Ovary (tissue), 7 donors: ENCODE measurements at regions not wholly inside any gene's neighbourhood (a gene's known extent, or its start where the extent isn't known, plus 50 kb on each side); places are given as distances from the start of the nearest gene placed in this dataset.
"Not testable (repeated sequence)": the region's sequence is repeated elsewhere in the genome, so short reads cannot be mapped to it uniquely, and the experiment has no call there.

ENCODE experiments used
- DNase-seq, 5 donors: peaks; one replicate each; pipeline ENCODE4 v3.0.0-alpha.2; 2019 to 2020
- H3K27ac ChIP-seq, 2 donors: fragments of 200-600 bp; one replicate each; pipeline versions ENCODE4 v1.5.1 to v1.8.0; 2019 to 2022
- H3K27me3 ChIP-seq: fragments of 200-600 bp; one replicate; pipeline ENCODE4 v1.8.0; 2022
- H3K36me3 ChIP-seq: fragments of 200-600 bp; sonication (generic); one replicate; pipeline ENCODE4 v1.5.1; 2019
- H3K4me1 ChIP-seq: one replicate; pipeline ENCODE4 v1.8.1; 2013; ENCODE audit warnings: mild to moderate bottlenecking, moderate library complexity; ENCODE audit not compliant: insufficient read depth
- H3K4me3 ChIP-seq: fragments of 200-600 bp; sonication (generic); one replicate; pipeline ENCODE4 v1.5.1; 2017
- H3K9me3 ChIP-seq, 2 donors: fragments of 200-600 bp in 1 of 2; sonication (generic) in 1 of 2; one replicate each; pipeline versions ENCODE4 v1.5.1 to v1.8.1; 2013 to 2019; ENCODE audit warnings: mild to moderate bottlenecking in 1 of 2, moderate library complexity in 1 of 2
- CTCF ChIP-seq, 3 donors: fragments of 450-650 bp in 2 of 3; fragments of 200-600 bp in 1 of 3; IDR thresholded peaks; one replicate each; pipeline versions ENCODE4 v1.5.1 to v1.8.0; 2016 to 2022; ENCODE audit warnings: antibody characterized with exemption in 3 of 3, mild to moderate bottlenecking in 1 of 3
- EP300 ChIP-seq: sonication (generic); formaldehyde crosslinking; IDR thresholded peaks from one replicate; pipeline ENCODE4 v1.6.1; 2017; ENCODE audit warnings: antibody characterized with exemption
- POLR2A ChIP-seq: fragments of 450-650 bp; IDR thresholded peaks from one replicate; pipeline ENCODE4 v1.6.1; 2017; ENCODE audit warnings: antibody characterized with exemption, mild to moderate bottlenecking, moderate library complexity
- WGBS, 3 donors: extraction: QIAGEN DNeasy Blood & Tissue Kit in 1 of 3; methylation state at CpG; one replicate each; pipeline versions ENCODE4 v1.1.5 to v1.1.7; 2013 to 2017; 5-methylcytosine and 5-hydroxymethylcytosine counted together
- intact Hi-C, 4 donors: fragments of 100-400 bp; cut with DNase I; formaldehyde crosslinking; loops; one replicate each; pipeline versions ENCODE4 v1.11.0 to v1.15.1; 2022 to 2023
- donor health status: DM: no; HTN: no; CAD: no; lungs with moderate emphysema.
- donor health status: DM: no; HTN: no; CAD: no.
- donor health status: Bipolar disorder and iron deficiency.
- donor health status: DM: no; HTN: no; CAD: no.
- donor health status: DM: yes; HTN: yes; CAD: no.

- no peaks in the 10 kb centered on the region for H3K4me1 ChIP-seq
- TF ChIP-seq POLR2A (no peak), CTCF (IDR thresholded peaks at IDR 0.05) (no peak)
- H3K27ac ChIP-seq = no peak overlapping the region
- no peak overlapping the region for H3K4me3 ChIP-seq
- no peaks in the 10 kb centered on the region for H3K36me3 ChIP-seq
- H3K27me3 ChIP-seq = no peaks in the 10 kb centered on the region
- intact Hi-C loops = no loop called here
- no peaks in the 10 kb centered on the region for H3K9me3 ChIP-seq
- DNase-seq = no peak
These were observed 463.3 kb downstream of the TENT5A start for GRCh38 chr6:81289229-81289628.

- H3K4me3 ChIP-seq = peak overlapping the region; percentile 20
These were observed 487.4 kb downstream of the TENT5A start for GRCh38 chr6:81265106-81265505.

GRCh38 chr6:81263531-81264168 is 488.8 kb downstream of the TENT5A start:
- Histone ChIP-seq H3K4me1 (no peaks in the 10 kb centered on the region), H3K9me3 (no peaks in the 10 kb centered on the region), H3K36me3 (no peaks in the 10 kb centered on the region), H3K27me3 (no peaks in the 10 kb centered on the region), H3K27ac (no peak overlapping the region), H3K4me3 (no peak overlapping the region)
- TF ChIP-seq CTCF (IDR thresholded peaks at IDR 0.05) (no peak), EP300 (no peak), POLR2A (no peak)
- DNase-seq = no peak
- intact Hi-C loops = no loop called here
- WGBS, 3 donors = 95 to 96% (median 95%) methylated on average over 16 to 17 of the region's 17 CpGs

More at GRCh38 chr6:81265106-81265505, 487.4 kb downstream of the TENT5A start:
- DNase-seq = no peak
- intact Hi-C loops = no loop called here
- Histone ChIP-seq H3K36me3 (no peaks in the 10 kb centered on the region), H3K27ac (no peak overlapping the region), H3K9me3 (no peaks in the 10 kb centered on the region), H3K4me1 (no peaks in the 10 kb centered on the region), H3K27me3 (no peaks in the 10 kb centered on the region)
- TF ChIP-seq EP300 (no peak), POLR2A (no peak), CTCF (IDR thresholded peaks at IDR 0.05) (no peak)
- 56 to 73% (median 72%) methylated on average over 4 of the region's 4 CpGs for WGBS, 3 donors

- Histone ChIP-seq H3K27ac (no peak overlapping the region), H3K4me3 (no peak overlapping the region), H3K9me3 (no peaks in the 10 kb centered on the region), H3K36me3 (no peaks in the 10 kb centered on the region), H3K27me3 (no peaks in the 10 kb centered on the region), H3K4me1 (no peaks in the 10 kb centered on the region)
- no peak for DNase-seq
- intact Hi-C loops = no loop called here
- TF ChIP-seq CTCF (IDR thresholded peaks at IDR 0.05) (no peak), EP300 (no peak), POLR2A (no peak)
- 92% methylated on average over 8 of the region's 8 CpGs for WGBS, 3 donors
These were observed 489.8 kb downstream of the TENT5A start for GRCh38 chr6:81262656-81263055.

- H3K27ac ChIP-seq, H3K27me3 ChIP-seq, intact Hi-C loops, H3K4me3 ChIP-seq, H3K36me3 ChIP-seq, H3K4me1 ChIP-seq, DNase-seq, H3K9me3 ChIP-seq: not testable (repeated sequence)
- 92 to 96% (median 95%) methylated on average over 6 of the region's 6 CpGs for WGBS, 3 donors
These were observed 496.3 kb downstream of the TENT5A start for GRCh38 chr6:81256223-81256622.
